PC-9 (cell line): ENCODE measurements at regions not wholly inside any gene's neighbourhood (a gene's known extent, or its start where the extent isn't known, plus 50 kb on each side); places are given as distances from the start of the nearest gene placed in this dataset.

Source experiments
- BruUV-seq: library from RNA; stranded (reverse); fragments of 400-500 nt; replicated peaks from 2 replicates; lab custom pipeline; 2021; lab: Mats Ljungman, UMichigan
- CTCF ChIA-PET: fragments of 300-600 bp; sonication (Branson Sonifier 250); formaldehyde crosslinking; loops from one replicate; lab custom pipeline; 2022; ENCODE audit warnings: antibody characterized with exemption; lab: Charles Lee
- POLR2A ChIA-PET: fragments of 300-600 bp; sonication (Branson Sonifier 250); formaldehyde crosslinking; loops from one replicate; lab custom pipeline; 2022; ENCODE audit warnings: antibody characterized with exemption; ENCODE audit not compliant: unreplicated experiment; lab: Charles Lee
- DNase-seq, 2 experiments: peaks; one replicate each; pipeline versions ENCODE4 v3.0.0 to v3.0.0-alpha.2; 2015 to 2022; ENCODE audit warnings: mixed read lengths in 1 of 2
- H2AFZ ChIP-seq: fragments of 200-600 bp; sonication (generic); 2 replicates; pipeline ENCODE4 v1.8.1; 2017; ENCODE audit warnings: antibody characterized with exemption
- H3F3A ChIP-seq: fragments of 200-600 bp; sonication (generic); 2 replicates; pipeline ENCODE4 v1.8.1; 2017; ENCODE audit warnings: antibody characterized with exemption, mild to moderate bottlenecking, low read depth; ENCODE audit not compliant: insufficient read depth
- H3K27ac ChIP-seq: fragments of 200-600 bp; sonication (generic); 2 replicates; pipeline ENCODE4 v1.6.1; 2016; ENCODE audit warnings: mixed run types
- H3K27me3 ChIP-seq: fragments of 200-600 bp; sonication (generic); 2 replicates; pipeline ENCODE4 v1.6.1; 2016; ENCODE audit warnings: low read depth, mixed run types; ENCODE audit not compliant: insufficient read depth
- H3K36me3 ChIP-seq: fragments of 200-600 bp; sonication (generic); 2 replicates; pipeline ENCODE4 v1.6.1; 2016; ENCODE audit warnings: low read depth, mixed run types
- H3K4me1 ChIP-seq: fragments of 200-600 bp; sonication (generic); replicated peaks from 2 replicates; pipeline ENCODE4 v1.6.1; 2016; ENCODE audit warnings: mixed run types; ENCODE audit not compliant: insufficient read depth
- H3K4me2 ChIP-seq: fragments of 200-600 bp; sonication (generic); 2 replicates; pipeline ENCODE4 v1.6.1; 2017; ENCODE audit warnings: mixed run types
- H3K4me3 ChIP-seq: fragments of 200-600 bp; sonication (generic); 2 replicates; pipeline ENCODE4 v1.6.1; 2016; ENCODE audit warnings: mixed run types
- H3K79me2 ChIP-seq: fragments of 200-600 bp; sonication (generic); 2 replicates; pipeline ENCODE4 v1.6.1; 2017; ENCODE audit warnings: low read depth, mixed run types
- H3K9me2 ChIP-seq: fragments of 200-600 bp; sonication (generic); 2 replicates; pipeline ENCODE4 v1.8.1; 2017; ENCODE audit warnings: mild to moderate bottlenecking; ENCODE audit not compliant: insufficient read depth
- H3K9me3 ChIP-seq: fragments of 200-600 bp; sonication (generic); 2 replicates; pipeline ENCODE4 v1.8.1; 2016; ENCODE audit warnings: low read depth; ENCODE audit not compliant: insufficient read depth
- H4K20me1 ChIP-seq: fragments of 200-600 bp; sonication (generic); 2 replicates; pipeline ENCODE4 v1.8.1; 2017; ENCODE audit not compliant: insufficient read depth
- CTCF ChIP-seq: fragments of 200-600 bp; sonication (generic); conservative IDR thresholded peaks from 2 replicates; pipeline ENCODE4 v1.6.1; 2017; ENCODE audit warnings: mixed run types, antibody characterized with exemption, mild to moderate bottlenecking, moderate library complexity
- EZH2 ChIP-seq: fragments of 200-600 bp; sonication (generic); IDR thresholded peaks from 2 replicates; pipeline ENCODE4 v1.8.0; 2017; ENCODE audit warnings: antibody characterized with exemption, low read depth
- intact Hi-C: fragments of 100-400 bp; cut with micrococcal nuclease; formaldehyde crosslinking; loops from one replicate; pipeline ENCODE4 v1.10.0; 2022; ENCODE audit not compliant: unreplicated experiment

- Histone ChIP-seq H3K4me2 (no peak overlapping the region), H3K4me3 (no peak overlapping the region), H2AFZ (no peak overlapping the region), H3K27me3 (no peaks in the 10 kb centered on the region), H4K20me1 (no peaks in the 10 kb centered on the region), H3K27ac (no peak overlapping the region), H3K9me3 (no peaks in the 10 kb centered on the region), H3K79me2 (no peaks in the 10 kb centered on the region), H3K36me3 (no peaks in the 10 kb centered on the region), H3F3A (no peaks in the 10 kb centered on the region), H3K9me2 (peaks cover 5% of the 10 kb centered on the region; the same call in 1 of the 2 replicates), H3K4me1 (no peaks in the 10 kb centered on the region)
- no peak for TF ChIP-seq EZH2
- ChIA-PET CTCF (no interaction called here), POLR2A (no interaction called here)
- BruUV-seq = no TSS peak
- DNase-seq = no peak
- intact Hi-C loops = no loop called here
Measured at GRCh38 chr14:42732005-42732404, 1125.3 kb downstream of the LRFN5 start.

GRCh38 chr14:42731480-42731879 is 1124.8 kb downstream of the LRFN5 start:
- H3K4me3 ChIP-seq = no peak overlapping the region
- peaks cover 5% of the 10 kb centered on the region; the same call in 1 of the 2 replicates for H3K9me2 ChIP-seq
- H3K36me3 ChIP-seq = no peaks in the 10 kb centered on the region
- intact Hi-C loops = no loop called here
- no peak overlapping the region for H3K27ac ChIP-seq
- no peaks in the 10 kb centered on the region for H3K4me1 ChIP-seq
- no peak overlapping the region for H3K4me2 ChIP-seq
- no peaks in the 10 kb centered on the region for H3K27me3 ChIP-seq
- no peaks in the 10 kb centered on the region for H4K20me1 ChIP-seq
- TF ChIP-seq EZH2 (no peak), CTCF (no peak)
- no peaks in the 10 kb centered on the region for H3K9me3 ChIP-seq
- ChIA-PET CTCF (no interaction called here), POLR2A (no interaction called here)
- no peak for DNase-seq
- H2AFZ ChIP-seq = no peak overlapping the region
- BruUV-seq = no TSS peak
- no peaks in the 10 kb centered on the region for H3F3A ChIP-seq
- H3K79me2 ChIP-seq = no peaks in the 10 kb centered on the region

- H3K9me2 ChIP-seq = no peaks in the 10 kb centered on the region; the same call in 1 of the 2 replicates
- DNase-seq = no peak
- H3K36me3 ChIP-seq = no peaks in the 10 kb centered on the region
- no peak overlapping the region for H3K4me2 ChIP-seq
- no peaks in the 10 kb centered on the region for H3F3A ChIP-seq
- H3K79me2 ChIP-seq = no peaks in the 10 kb centered on the region
- no peak overlapping the region for H3K27ac ChIP-seq
- POLR2A ChIA-PET = no interaction called here
- TF ChIP-seq CTCF (no peak), EZH2 (no peak)
- H3K27me3 ChIP-seq = no peaks in the 10 kb centered on the region
- CTCF ChIA-PET = no interaction called here
- H4K20me1 ChIP-seq = no peaks in the 10 kb centered on the region
- no TSS peak for BruUV-seq
- no peak overlapping the region for H3K4me3 ChIP-seq
- H3K9me3 ChIP-seq = no peaks in the 10 kb centered on the region
- H3K4me1 ChIP-seq = no peaks in the 10 kb centered on the region
- intact Hi-C loops = no loop called here
- no peak overlapping the region for H2AFZ ChIP-seq
Measured at GRCh38 chr14:42729681-42730080, 1123.0 kb downstream of the LRFN5 start.

GRCh38 chr14:42719391-42719790 is 1112.7 kb downstream of the LRFN5 start:
- no peaks in the 10 kb centered on the region for H3K36me3 ChIP-seq
- no peak for DNase-seq
- no peak overlapping the region for H2AFZ ChIP-seq
- intact Hi-C loops = no loop called here
- no peaks in the 10 kb centered on the region for H3F3A ChIP-seq
- BruUV-seq = no TSS peak
- TF ChIP-seq CTCF (no peak), EZH2 (no peak)
- peaks cover 4% of the 10 kb centered on the region; the same call in 1 of the 2 replicates for H3K9me2 ChIP-seq
- ChIA-PET CTCF (no interaction called here), POLR2A (no interaction called here)
- no peaks in the 10 kb centered on the region for H3K27me3 ChIP-seq
- peaks cover 7% of the 10 kb centered on the region for H3K9me3 ChIP-seq
- no peaks in the 10 kb centered on the region for H3K79me2 ChIP-seq
- no peaks in the 10 kb centered on the region for H3K4me1 ChIP-seq
- H3K27ac ChIP-seq = no peak overlapping the region
- H3K4me2 ChIP-seq = no peak overlapping the region
- no peaks in the 10 kb centered on the region for H4K20me1 ChIP-seq
- H3K4me3 ChIP-seq = no peak overlapping the region
